Fibroblast of lung (primary cell): ENCODE measurements at regions not wholly inside any gene's neighbourhood (a gene's known extent, or its start where the extent isn't known, plus 50 kb on each side); places are given as distances from the start of the nearest gene placed in this dataset.

Experiments
- DNase-seq, 2 donors: peaks; one replicate each; pipeline versions ENCODE4 v3.0.0 to v3.0.0-alpha.2; 2010; ENCODE audit warnings: low read depth in 2 of 2
- H2AFZ ChIP-seq: 2 replicates; pipeline ENCODE4 v1.5.1; 2012; ENCODE audit warnings: low read length, control low read depth, inconsistent platforms
- H3K27ac ChIP-seq: 2 replicates; pipeline ENCODE4 v1.5.1; 2011; ENCODE audit warnings: low read length, control low read depth; ENCODE audit not compliant: insufficient read depth
- H3K27me3 ChIP-seq: 2 replicates; pipeline ENCODE4 v1.5.1; 2011; ENCODE audit warnings: mild to moderate bottlenecking, low read length; ENCODE audit not compliant: control insufficient read depth, insufficient read depth
- H3K36me3 ChIP-seq: 2 replicates; pipeline ENCODE4 v1.5.1; 2011; ENCODE audit warnings: low read length; ENCODE audit not compliant: control insufficient read depth, insufficient read depth
- H3K4me1 ChIP-seq: 2 replicates; pipeline ENCODE4 v1.5.1; 2011; ENCODE audit warnings: low read length; ENCODE audit not compliant: control insufficient read depth, insufficient read depth; ENCODE audit errors: extremely low read depth
- H3K4me2 ChIP-seq: 2 replicates; pipeline ENCODE4 v1.5.1; 2011; ENCODE audit warnings: low read length, control low read depth; ENCODE audit not compliant: insufficient read depth; ENCODE audit errors: extremely low read depth
- H3K4me3 ChIP-seq, 4 experiments: fragments of 200-600 bp in 1 of 4; sonication (generic) in 1 of 4; replicated peaks in 1 of 4; 2 replicates each; pipeline ENCODE4 v1.5.1; 2011 to 2016; ENCODE audit warnings: low read length in 4 of 4, low read depth in 3 of 4, mild to moderate bottlenecking in 3 of 4, control low read depth in 2 of 4, inconsistent platforms in 1 of 4, mixed read lengths in 1 of 4; ENCODE audit not compliant: insufficient read depth in 1 of 4; ENCODE audit errors: control extremely low read depth in 1 of 4
- H3K79me2 ChIP-seq: 2 replicates; pipeline ENCODE4 v1.5.1; 2012; ENCODE audit warnings: mild to moderate bottlenecking, low read length, inconsistent platforms; ENCODE audit not compliant: control insufficient read depth, insufficient read depth
- H3K9ac ChIP-seq: 2 replicates; pipeline ENCODE4 v1.5.1; 2011; ENCODE audit warnings: mild to moderate bottlenecking, low read length, control low read depth; ENCODE audit not compliant: insufficient read depth
- H3K9me3 ChIP-seq: 2 replicates; pipeline ENCODE4 v1.5.1; 2012; ENCODE audit warnings: low read depth, low read length; ENCODE audit not compliant: control insufficient read depth, insufficient read depth
- H4K20me1 ChIP-seq: 2 replicates; pipeline ENCODE4 v1.5.1; 2011; ENCODE audit warnings: low read length; ENCODE audit not compliant: control insufficient read depth, insufficient read depth; ENCODE audit errors: extremely low read depth
- CTCF ChIP-seq, 2 donors: IDR thresholded peaks in 1 of 2; conservative IDR thresholded peaks in 1 of 2; 1 replicate in 1 of 2; 2 replicates in 1 of 2; pipeline ENCODE4 v1.5.1; 2011 to 2012; ENCODE audit warnings: low read length in 2 of 2, control low read depth in 1 of 2, inconsistent platforms in 1 of 2, low read depth in 1 of 2, mild to moderate bottlenecking in 1 of 2
- EZH2 ChIP-seq: IDR thresholded peaks from 2 replicates; pipeline ENCODE4 v1.5.1; 2012; ENCODE audit warnings: low read length, control low read depth, mild to moderate bottlenecking; ENCODE audit errors: missing control alignments

GRCh38 chr5:134462047-134462575 is 50.4 kb upstream of the CDKN2AIPNL start:
- Histone ChIP-seq H3K79me2 (no peaks in the 10 kb centered on the region), H3K4me3 (no peak overlapping the region), H3K9ac (no peak overlapping the region), H3K4me1 (peaks cover 5% of the 10 kb centered on the region), H3K36me3 (no peaks in the 10 kb centered on the region), H3K9me3 (no peaks in the 10 kb centered on the region), H3K4me2 (no peak overlapping the region), H2AFZ (no peak overlapping the region), H3K27ac (no peak overlapping the region), H4K20me1 (no peaks in the 10 kb centered on the region), H3K27me3 (no peaks in the 10 kb centered on the region)
- DNase-seq = no peak
- TF ChIP-seq CTCF (conservative IDR thresholded peaks at IDR 0.05 in 1 of 2, IDR thresholded peaks at IDR 0.05 in 1 of 2; ENCODE audit: low read depth in 1 of 2, low read length in 2 of 2) (no peak), EZH2 (no peak)
